ENCODE measurements at regions not wholly inside any gene's neighbourhood (a gene's known extent, or its start where the extent isn't known, plus 50 kb on each side); places are given as distances from the start of the nearest gene placed in this dataset.

DNA sequence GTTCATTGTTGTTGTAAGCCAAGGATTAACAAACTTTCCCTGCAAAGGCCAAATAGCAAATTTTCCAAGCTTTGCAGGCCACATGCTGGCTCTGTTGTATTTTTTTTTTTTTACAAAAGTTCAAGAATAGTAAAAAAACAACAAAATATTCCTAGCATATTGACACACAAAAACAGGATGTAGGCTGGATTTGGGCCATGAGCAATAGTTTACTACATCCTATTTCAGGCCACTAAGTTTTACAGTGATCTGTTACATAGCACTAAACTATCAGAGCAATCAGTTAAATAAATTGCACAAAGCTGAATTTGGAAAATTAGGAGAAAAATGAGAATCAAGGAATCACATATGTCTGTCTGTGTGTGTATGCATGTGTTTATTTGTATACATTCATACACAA is 491.8 kb upstream of the GHITM start:
- intact Hi-C loops (cut with micrococcal nuclease): no loop called here
- Mint-ChIP-seq H3K27ac (no peak overlapping the region), H3K27me3 (no peaks in the 10 kb centered on the region), H3K4me1 (ENCODE audit: low read depth) (no peaks in the 10 kb centered on the region), H3K4me3 (no peak overlapping the region), H3K36me3 (ENCODE audit: low read depth) (no peaks in the 10 kb centered on the region), H3K9me3 (no peaks in the 10 kb centered on the region)

DNA sequence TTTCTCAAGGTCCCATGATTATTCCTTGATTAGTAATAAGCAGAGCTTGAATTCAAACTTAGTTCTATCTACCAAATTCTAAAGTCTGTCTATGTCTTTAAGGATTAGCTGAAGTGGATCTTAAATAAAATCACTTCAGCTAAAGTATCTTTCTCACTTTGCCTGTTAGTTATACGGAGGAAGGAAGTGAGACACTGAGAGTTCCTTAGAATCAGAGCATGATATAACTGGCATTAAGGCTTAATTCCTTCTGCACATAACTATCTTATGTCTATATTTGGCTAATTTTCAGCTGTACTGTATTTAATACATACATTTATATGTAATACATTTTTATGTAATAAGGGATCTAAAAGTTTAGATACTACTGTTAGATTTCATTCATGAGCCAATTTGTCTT is 491.1 kb upstream of the GHITM start:
- Mint-ChIP-seq H3K9me3 (no peaks in the 10 kb centered on the region), H3K36me3 (ENCODE audit: low read depth) (no peaks in the 10 kb centered on the region), H3K27ac (no peak overlapping the region), H3K27me3 (no peaks in the 10 kb centered on the region), H3K4me3 (no peak overlapping the region), H3K4me1 (ENCODE audit: low read depth) (no peaks in the 10 kb centered on the region)
- intact Hi-C loops (cut with micrococcal nuclease): no loop called here

DNA sequence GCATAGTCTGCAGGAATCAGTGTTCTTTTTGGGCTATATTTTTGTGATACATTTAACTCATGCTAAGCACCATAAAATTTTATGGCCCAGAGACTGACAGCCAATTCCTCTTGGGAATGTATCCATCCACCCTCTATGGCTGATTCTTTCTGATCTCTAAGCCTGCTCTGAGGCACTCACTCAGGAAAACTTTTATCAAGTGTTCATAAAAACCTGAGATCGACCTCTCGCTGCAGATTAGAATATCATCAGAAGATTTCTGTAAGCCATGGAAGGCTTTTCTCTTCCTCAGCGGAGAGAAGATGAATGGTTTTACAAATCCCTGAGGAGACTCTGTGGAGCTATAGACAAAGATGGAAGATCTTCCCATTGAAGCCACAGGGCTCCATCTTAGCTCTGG is 489.8 kb upstream of the GHITM start:
- Mint-ChIP-seq H3K4me3 (no peak overlapping the region), H3K4me1 (ENCODE audit: low read depth) (no peaks in the 10 kb centered on the region), H3K9me3 (no peaks in the 10 kb centered on the region), H3K27me3 (no peaks in the 10 kb centered on the region), H3K27ac (no peak overlapping the region), H3K36me3 (ENCODE audit: low read depth) (no peaks in the 10 kb centered on the region)
- intact Hi-C loops (cut with micrococcal nuclease): no loop called here

GRCh38 chr10:83654689-83655088 is 484.6 kb upstream of the GHITM start:
- no peaks in the 10 kb centered on the region for H3K36me3 Mint-ChIP-seq (ENCODE audit: low read depth)
- intact Hi-C loops (cut with micrococcal nuclease): no loop called here
- peaks cover 8% of the 10 kb centered on the region for H3K9me3 Mint-ChIP-seq
- H3K4me3 Mint-ChIP-seq: no peak overlapping the region
- no peaks in the 10 kb centered on the region for H3K4me1 Mint-ChIP-seq (ENCODE audit: low read depth)
- H3K27me3 Mint-ChIP-seq: no peaks in the 10 kb centered on the region
- no peak overlapping the region for H3K27ac Mint-ChIP-seq

GRCh38 chr10:83656924-83657323 is 482.4 kb upstream of the GHITM start:
- Mint-ChIP-seq H3K27ac (no peak overlapping the region), H3K9me3 (peaks cover 8% of the 10 kb centered on the region), H3K4me1 (ENCODE audit: low read depth) (no peaks in the 10 kb centered on the region), H3K27me3 (no peaks in the 10 kb centered on the region), H3K36me3 (ENCODE audit: low read depth) (no peaks in the 10 kb centered on the region), H3K4me3 (no peak overlapping the region)
- intact Hi-C loops (cut with micrococcal nuclease): no loop called here

GRCh38 chr10:83657487-83657886 is 481.8 kb upstream of the GHITM start:
- no peak overlapping the region for H3K27ac Mint-ChIP-seq
- peaks cover 8% of the 10 kb centered on the region for H3K9me3 Mint-ChIP-seq
- H3K4me1 Mint-ChIP-seq (ENCODE audit: low read depth): no peaks in the 10 kb centered on the region
- H3K4me3 Mint-ChIP-seq: no peak overlapping the region
- H3K36me3 Mint-ChIP-seq (ENCODE audit: low read depth): no peaks in the 10 kb centered on the region
- no peaks in the 10 kb centered on the region for H3K27me3 Mint-ChIP-seq
- intact Hi-C loops (cut with micrococcal nuclease): no loop called here

GRCh38 chr10:83663918-83664317 is 475.4 kb upstream of the GHITM start:
- Mint-ChIP-seq H3K36me3 (ENCODE audit: low read depth) (no peaks in the 10 kb centered on the region), H3K27me3 (no peaks in the 10 kb centered on the region), H3K4me3 (no peak overlapping the region), H3K4me1 (ENCODE audit: low read depth) (no peaks in the 10 kb centered on the region), H3K9me3 (no peaks in the 10 kb centered on the region), H3K27ac (no peak overlapping the region)
- intact Hi-C loops (cut with micrococcal nuclease): no loop called here

DNA sequence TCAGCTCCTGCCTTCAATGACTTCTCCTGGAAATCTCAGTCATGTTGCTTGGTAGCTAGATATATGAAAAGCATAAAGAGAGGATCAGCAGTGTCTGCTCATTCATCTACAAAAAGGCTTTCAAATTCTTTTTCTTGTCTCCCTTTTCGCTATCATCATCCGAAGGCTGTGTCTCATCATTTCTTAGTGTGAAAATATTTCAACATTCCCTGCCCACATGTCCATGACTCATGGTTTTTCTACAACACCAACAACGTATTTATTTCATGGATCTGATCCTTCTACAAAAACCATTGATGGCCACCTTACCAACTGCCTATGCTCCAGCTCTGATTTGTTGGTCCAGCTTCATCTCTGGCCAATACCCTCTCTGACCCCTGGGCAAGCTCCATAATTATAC is 472.5 kb upstream of the GHITM start:
- no peaks in the 10 kb centered on the region for H3K36me3 Mint-ChIP-seq (ENCODE audit: low read depth)
- no peaks in the 10 kb centered on the region for H3K27me3 Mint-ChIP-seq
- no peaks in the 10 kb centered on the region for H3K4me1 Mint-ChIP-seq (ENCODE audit: low read depth)

DNA sequence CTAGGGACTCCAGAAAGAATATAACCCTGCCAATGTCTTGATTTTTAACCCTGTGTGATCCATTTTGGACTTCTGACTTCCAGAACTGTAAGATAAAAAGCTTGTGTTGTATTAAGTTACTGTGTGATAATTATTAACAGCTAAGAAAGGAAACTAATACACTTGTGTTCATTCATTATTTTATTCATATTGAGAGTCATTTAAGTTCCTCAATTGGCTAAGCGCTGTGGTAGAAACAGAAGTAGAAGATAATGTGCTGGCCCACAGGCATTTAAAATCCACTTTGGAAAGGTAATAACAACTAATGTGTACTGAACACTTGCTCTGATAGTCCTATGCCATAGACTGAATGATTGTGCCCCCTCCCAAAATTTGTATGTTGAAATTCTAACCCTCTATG is 471.7 kb upstream of the GHITM start:
- Mint-ChIP-seq H3K36me3 (ENCODE audit: low read depth) (no peaks in the 10 kb centered on the region), H3K27me3 (no peaks in the 10 kb centered on the region), H3K27ac (no peak overlapping the region)

More for the DNA sequence above, 472.5 kb upstream of the GHITM start:
- Mint-ChIP-seq H3K27ac (no peak overlapping the region), H3K9me3 (no peaks in the 10 kb centered on the region), H3K4me3 (no peak overlapping the region)
- intact Hi-C loops (cut with micrococcal nuclease): no loop called here

GRCh38 chr10:83673316-83673715 is 466.0 kb upstream of the GHITM start:
- H3K9me3 Mint-ChIP-seq: no peaks in the 10 kb centered on the region
- no peak overlapping the region for H3K4me3 Mint-ChIP-seq
- intact Hi-C loops (cut with micrococcal nuclease): no loop called here
- no peaks in the 10 kb centered on the region for H3K27me3 Mint-ChIP-seq
- H3K4me1 Mint-ChIP-seq (ENCODE audit: low read depth): no peaks in the 10 kb centered on the region
- H3K27ac Mint-ChIP-seq: no peak overlapping the region
- H3K36me3 Mint-ChIP-seq (ENCODE audit: low read depth): no peaks in the 10 kb centered on the region

More for the DNA sequence above, 471.7 kb upstream of the GHITM start:
- intact Hi-C loops (cut with micrococcal nuclease): no loop called here
- Mint-ChIP-seq H3K4me1 (ENCODE audit: low read depth) (no peaks in the 10 kb centered on the region), H3K4me3 (no peak overlapping the region), H3K9me3 (no peaks in the 10 kb centered on the region)

- Mint-ChIP-seq H3K4me1 (ENCODE audit: low read depth) (no peaks in the 10 kb centered on the region), H3K36me3 (ENCODE audit: low read depth) (no peaks in the 10 kb centered on the region), H3K27ac (no peak overlapping the region), H3K27me3 (no peaks in the 10 kb centered on the region), H3K4me3 (no peak overlapping the region), H3K9me3 (no peaks in the 10 kb centered on the region)
- intact Hi-C loops (cut with micrococcal nuclease): no loop called here
Observed at GRCh38 chr10:83677795-83678194, 461.5 kb upstream of the GHITM start.

- Mint-ChIP-seq H3K9me3 (no peaks in the 10 kb centered on the region), H3K27ac (no peak overlapping the region), H3K27me3 (no peaks in the 10 kb centered on the region), H3K36me3 (ENCODE audit: low read depth) (no peaks in the 10 kb centered on the region), H3K4me3 (no peak overlapping the region), H3K4me1 (ENCODE audit: low read depth) (no peaks in the 10 kb centered on the region)
- intact Hi-C loops (cut with micrococcal nuclease): no loop called here
Observed at GRCh38 chr10:83678850-83679249, 460.5 kb upstream of the GHITM start.

GRCh38 chr10:83680470-83680891 is 458.8 kb upstream of the GHITM start:
- no peaks in the 10 kb centered on the region for H3K4me1 Mint-ChIP-seq (ENCODE audit: low read depth)
- no peaks in the 10 kb centered on the region for H3K27me3 Mint-ChIP-seq
- H3K27ac Mint-ChIP-seq: no peak overlapping the region
- intact Hi-C loops (cut with micrococcal nuclease): no loop called here
- H3K9me3 Mint-ChIP-seq: no peaks in the 10 kb centered on the region
- no peak overlapping the region for H3K4me3 Mint-ChIP-seq
- no peaks in the 10 kb centered on the region for H3K36me3 Mint-ChIP-seq (ENCODE audit: low read depth)

- H3K27me3 Mint-ChIP-seq: no peaks in the 10 kb centered on the region
- no peaks in the 10 kb centered on the region for H3K36me3 Mint-ChIP-seq (ENCODE audit: low read depth)
- H3K9me3 Mint-ChIP-seq: no peaks in the 10 kb centered on the region
- H3K4me3 Mint-ChIP-seq: no peak overlapping the region
- intact Hi-C loops (cut with micrococcal nuclease): no loop called here
- no peak overlapping the region for H3K27ac Mint-ChIP-seq
- no peaks in the 10 kb centered on the region for H3K4me1 Mint-ChIP-seq (ENCODE audit: low read depth)
Observed at GRCh38 chr10:83682414-83682813, 456.9 kb upstream of the GHITM start.

GRCh38 chr10:83685458-83685857 is 453.9 kb upstream of the GHITM start:
- intact Hi-C loops (cut with micrococcal nuclease): no loop called here
- H3K9me3 Mint-ChIP-seq: no peaks in the 10 kb centered on the region
- H3K27ac Mint-ChIP-seq: no peak overlapping the region
- H3K27me3 Mint-ChIP-seq: no peaks in the 10 kb centered on the region
- H3K4me3 Mint-ChIP-seq: no peak overlapping the region
- no peaks in the 10 kb centered on the region for H3K4me1 Mint-ChIP-seq (ENCODE audit: low read depth)
- no peaks in the 10 kb centered on the region for H3K36me3 Mint-ChIP-seq (ENCODE audit: low read depth)
